MM.1S (cell line): ENCODE measurements at regions not wholly inside any gene's neighbourhood (a gene's known extent, or its start where the extent isn't known, plus 50 kb on each side); places are given as distances from the start of the nearest gene placed in this dataset.

Source experiments
- CTCF ChIP-seq: fragments of 300-600 bp; sonication (generic); IDR thresholded peaks from 2 replicates; pipeline ENCODE4 v1.5.1; 2016; ENCODE audit warnings: antibody characterized with exemption, low read length, mixed read lengths
- EZH2 ChIP-seq: fragments of 300-600 bp; sonication (generic); optimal IDR thresholded peaks from 2 replicates; pipeline ENCODE3; 2017; ENCODE audit warnings: low read depth, mild to moderate bottlenecking, antibody characterized with exemption, low read length, mixed read lengths

- TF ChIP-seq CTCF (no peak), EZH2 (no peak)
Measured at GRCh38 chr13:31038834-31039552, 106.5 kb downstream of the TEX26 start.
